Neural cell (in vitro differentiated cells): ENCODE measurements at regions not wholly inside any gene's neighbourhood (a gene's known extent, or its start where the extent isn't known, plus 50 kb on each side); places are given as distances from the start of the nearest gene placed in this dataset.

ENCODE experiments used
- CTCF ChIP-seq: fragments of 450-650 bp; IDR thresholded peaks from 2 replicates; pipeline ENCODE4 v1.5.1; 2014; ENCODE audit warnings: antibody characterized with exemption, mild to moderate bottlenecking, moderate library complexity; ENCODE audit not compliant: poor library complexity, severe bottlenecking
- EP300 ChIP-seq: fragments of 450-650 bp; conservative IDR thresholded peaks from 2 replicates; pipeline ENCODE4 v1.6.1; 2014; ENCODE audit warnings: antibody characterized with exemption, mild to moderate bottlenecking, moderate library complexity; ENCODE audit not compliant: poor library complexity, severe bottlenecking
- EZH2 ChIP-seq: fragments of 200-600, 300-800 bp; shearing (Covaris generic), sonication (generic); IDR thresholded peaks from 2 replicates; pipeline ENCODE4 v1.6.1; 2014; ENCODE audit warnings: antibody characterized with exemption, low read length, borderline replicate concordance, mild to moderate bottlenecking; ENCODE audit not compliant: insufficient read depth, poor library complexity, severe bottlenecking
- MXI1 ChIP-seq: fragments of 450-650 bp; conservative IDR thresholded peaks from 2 replicates; pipeline ENCODE4 v1.6.1; 2014; ENCODE audit warnings: antibody characterized with exemption, mild to moderate bottlenecking; ENCODE audit not compliant: poor library complexity, severe bottlenecking
- POLR2AphosphoS5 ChIP-seq: IDR thresholded peaks from 2 replicates; pipeline ENCODE4 v1.6.1; 2012
- SMC3 ChIP-seq: fragments of 450-650 bp; conservative IDR thresholded peaks from 2 replicates; pipeline ENCODE4 v1.6.1; 2014; ENCODE audit warnings: antibody characterized with exemption, mild to moderate bottlenecking, moderate library complexity; ENCODE audit not compliant: poor library complexity
- TF ChIP-seq, protein P1 (sequence below): IDR thresholded peaks from 2 replicates; pipeline ENCODE4 v1.6.1; 2012; ENCODE audit warnings: borderline replicate concordance

- TF ChIP-seq, protein P1, sequence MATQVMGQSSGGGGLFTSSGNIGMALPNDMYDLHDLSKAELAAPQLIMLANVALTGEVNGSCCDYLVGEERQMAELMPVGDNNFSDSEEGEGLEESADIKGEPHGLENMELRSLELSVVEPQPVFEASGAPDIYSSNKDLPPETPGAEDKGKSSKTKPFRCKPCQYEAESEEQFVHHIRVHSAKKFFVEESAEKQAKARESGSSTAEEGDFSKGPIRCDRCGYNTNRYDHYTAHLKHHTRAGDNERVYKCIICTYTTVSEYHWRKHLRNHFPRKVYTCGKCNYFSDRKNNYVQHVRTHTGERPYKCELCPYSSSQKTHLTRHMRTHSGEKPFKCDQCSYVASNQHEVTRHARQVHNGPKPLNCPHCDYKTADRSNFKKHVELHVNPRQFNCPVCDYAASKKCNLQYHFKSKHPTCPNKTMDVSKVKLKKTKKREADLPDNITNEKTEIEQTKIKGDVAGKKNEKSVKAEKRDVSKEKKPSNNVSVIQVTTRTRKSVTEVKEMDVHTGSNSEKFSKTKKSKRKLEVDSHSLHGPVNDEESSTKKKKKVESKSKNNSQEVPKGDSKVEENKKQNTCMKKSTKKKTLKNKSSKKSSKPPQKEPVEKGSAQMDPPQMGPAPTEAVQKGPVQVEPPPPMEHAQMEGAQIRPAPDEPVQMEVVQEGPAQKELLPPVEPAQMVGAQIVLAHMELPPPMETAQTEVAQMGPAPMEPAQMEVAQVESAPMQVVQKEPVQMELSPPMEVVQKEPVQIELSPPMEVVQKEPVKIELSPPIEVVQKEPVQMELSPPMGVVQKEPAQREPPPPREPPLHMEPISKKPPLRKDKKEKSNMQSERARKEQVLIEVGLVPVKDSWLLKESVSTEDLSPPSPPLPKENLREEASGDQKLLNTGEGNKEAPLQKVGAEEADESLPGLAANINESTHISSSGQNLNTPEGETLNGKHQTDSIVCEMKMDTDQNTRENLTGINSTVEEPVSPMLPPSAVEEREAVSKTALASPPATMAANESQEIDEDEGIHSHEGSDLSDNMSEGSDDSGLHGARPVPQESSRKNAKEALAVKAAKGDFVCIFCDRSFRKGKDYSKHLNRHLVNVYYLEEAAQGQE, result no peak
- TF ChIP-seq EZH2, result no peak
- no peak for TF ChIP-seq POLR2AphosphoS5
- TF ChIP-seq CTCF, result no peak
- TF ChIP-seq SMC3, result no peak
- no peak for TF ChIP-seq EP300
- TF ChIP-seq MXI1, result no peak
Observed at GRCh38 chr6:98653179-98653578, 181.2 kb upstream of the POU3F2 start.
